T-helper 2 cell (primary cell): ENCODE measurements at regions not wholly inside any gene's neighbourhood (a gene's known extent, or its start where the extent isn't known, plus 50 kb on each side); places are given as distances from the start of the nearest gene placed in this dataset.

ENCODE experiments used
- DNase-seq, 5 experiments: peaks; one replicate each; pipeline versions ENCODE4 v3.0.0 to v3.0.0-alpha.2; 2012 to 2022

DNA sequence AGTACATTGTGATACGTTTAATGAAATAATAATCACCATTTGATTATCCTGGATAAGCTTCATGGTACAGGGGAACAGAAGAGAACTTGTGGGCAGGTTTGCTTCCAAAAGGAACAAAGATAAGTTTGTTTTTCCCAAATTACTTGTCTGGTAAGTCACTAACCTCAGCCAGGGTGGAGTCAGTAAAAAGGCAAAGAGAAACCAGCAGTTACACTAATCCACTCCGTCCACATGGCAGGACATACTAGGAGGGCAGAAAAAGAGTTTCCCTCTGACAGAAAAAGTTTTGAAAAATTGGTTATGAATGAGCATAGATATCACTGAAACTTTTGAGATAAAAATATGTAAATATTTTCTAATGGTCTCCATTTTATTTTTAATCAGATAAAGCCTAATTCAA lies 285.9 kb downstream of the IL15 start:
- no peak for DNase-seq

DNA sequence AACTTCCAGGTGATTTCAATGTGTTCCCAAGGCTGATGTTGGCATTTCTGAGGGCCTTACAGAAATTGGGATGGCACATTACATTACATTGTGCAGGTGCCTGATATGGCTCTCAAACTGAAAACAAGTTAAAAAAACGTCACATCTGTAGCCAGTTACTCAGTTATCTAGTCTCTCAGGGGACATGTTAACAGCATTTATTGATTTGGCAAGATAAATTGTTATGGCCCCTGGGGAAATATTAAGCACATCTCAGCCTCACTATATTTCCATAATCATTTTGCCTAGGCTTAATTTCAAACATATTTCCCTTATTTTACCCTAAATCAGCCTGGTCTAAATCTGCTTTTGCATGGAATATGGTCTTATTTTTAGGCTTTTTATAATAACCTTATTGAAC lies 290.0 kb downstream of the IL15 start:
- no peak for DNase-seq

DNA sequence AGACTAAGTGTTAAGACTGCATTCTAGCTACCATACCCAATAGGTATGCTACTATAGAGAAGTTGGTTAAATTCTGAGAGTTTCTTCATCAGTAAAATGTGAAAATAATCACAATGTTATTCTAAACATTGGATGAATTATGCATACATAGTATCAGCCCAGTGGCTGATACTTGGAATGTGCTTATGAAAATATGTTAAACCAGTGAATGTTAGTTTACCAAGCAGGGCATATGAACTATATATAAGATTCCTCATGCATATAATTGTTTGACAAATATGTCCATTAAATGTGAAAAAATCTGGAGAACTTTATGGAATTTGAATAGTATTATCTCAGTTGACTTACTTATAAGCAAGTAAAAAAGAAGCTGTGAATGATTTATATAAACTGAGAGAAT lies 296.1 kb downstream of the IL15 start:
- DNase-seq: no peak

DNA sequence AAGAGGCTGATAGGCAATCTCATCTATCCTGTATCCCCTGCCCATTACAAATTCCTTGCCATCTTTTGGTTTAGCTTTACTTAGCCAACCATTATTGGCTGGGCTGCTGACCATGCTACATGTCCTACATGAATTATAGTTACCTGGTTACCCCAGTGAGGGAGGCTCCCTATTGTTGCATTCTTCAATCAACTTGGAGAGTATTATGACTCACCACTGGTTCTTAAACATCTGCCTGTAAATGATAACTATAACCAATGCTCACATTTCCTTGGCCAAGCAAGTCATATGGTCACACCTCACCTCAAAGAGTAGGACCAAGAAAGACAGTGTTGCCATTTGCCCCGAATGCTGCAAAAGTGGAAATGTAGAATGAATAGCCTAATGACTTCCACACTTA lies 297.6 kb downstream of the IL15 start:
- no peak for DNase-seq

DNA sequence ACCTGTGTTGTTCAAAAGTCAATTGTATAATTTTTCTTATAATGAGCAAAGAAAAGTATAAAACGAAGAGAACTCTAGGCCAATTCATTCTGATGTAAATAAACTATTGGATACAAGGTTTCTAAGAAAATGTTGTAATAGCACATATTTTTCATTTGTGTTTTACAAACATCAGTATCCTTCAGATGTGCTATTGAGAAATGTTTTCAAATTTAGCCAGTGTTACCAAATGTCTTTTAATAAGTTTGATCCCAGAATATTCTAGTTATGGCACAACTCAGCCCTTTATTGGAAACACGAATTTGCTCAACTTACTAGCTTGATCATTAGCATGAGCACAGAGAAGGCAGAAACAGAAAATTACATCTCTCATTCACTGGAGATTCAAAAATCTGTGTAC lies 319.3 kb downstream of the IL15 start:
- DNase-seq: no peak

DNA sequence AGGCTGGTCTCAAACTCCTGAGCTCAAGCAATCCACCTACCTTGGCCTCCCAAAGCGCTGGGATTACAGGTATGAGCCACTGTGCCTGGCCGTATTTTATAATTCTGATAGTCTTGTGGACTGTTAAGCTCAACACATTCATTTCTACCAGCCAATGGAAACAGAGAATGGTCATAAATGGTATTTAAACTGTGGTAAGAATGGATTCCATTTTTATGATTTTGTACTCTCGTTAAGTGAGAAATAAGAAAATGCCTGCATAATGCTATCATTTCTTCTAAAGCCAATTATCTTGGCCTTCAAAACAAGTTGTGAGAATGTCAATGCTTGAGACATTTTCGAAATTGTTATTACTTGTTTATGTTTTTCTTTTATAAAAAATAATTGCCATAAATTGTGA lies 321.0 kb downstream of the IL15 start:
- DNase-seq: no peak

DNA sequence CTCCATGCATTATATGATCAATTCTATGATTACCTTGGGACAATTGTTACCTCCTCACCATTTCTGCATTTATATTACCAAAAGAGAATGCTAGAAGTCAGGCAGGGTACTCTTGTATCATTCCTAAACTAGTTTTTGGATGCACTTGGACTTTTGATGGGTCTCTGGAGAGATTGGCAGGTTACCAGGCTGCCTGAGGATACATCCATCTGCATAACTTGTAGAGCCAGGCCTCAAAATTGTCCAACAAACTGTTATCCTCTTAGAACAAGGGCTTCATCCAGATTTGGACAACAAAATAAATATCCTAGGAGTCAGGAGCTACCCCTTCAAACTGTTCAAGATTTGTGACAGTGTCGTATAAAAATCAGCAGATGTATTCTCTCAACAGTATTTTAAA lies 326.1 kb downstream of the IL15 start:
- DNase-seq: no peak

DNA sequence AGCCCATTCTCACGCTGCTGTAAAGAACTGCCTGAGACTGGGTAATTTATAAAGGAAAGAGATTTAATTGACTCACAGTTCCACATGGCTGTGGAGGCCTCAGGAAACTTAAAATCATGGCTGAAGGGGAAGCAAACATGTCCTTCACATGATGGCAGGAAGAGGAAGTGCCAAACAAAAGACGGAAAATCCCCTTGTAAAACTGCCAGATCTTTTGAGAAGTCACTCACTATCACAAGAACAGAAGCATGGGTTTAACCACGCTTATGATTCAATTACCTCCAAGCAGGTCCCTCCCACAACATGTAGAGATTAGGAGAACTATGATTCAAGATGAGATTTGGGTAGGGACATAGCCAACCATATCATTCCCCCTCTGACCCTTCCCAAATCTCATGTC lies 335.5 kb downstream of the IL15 start:
- DNase-seq: no peak

DNA sequence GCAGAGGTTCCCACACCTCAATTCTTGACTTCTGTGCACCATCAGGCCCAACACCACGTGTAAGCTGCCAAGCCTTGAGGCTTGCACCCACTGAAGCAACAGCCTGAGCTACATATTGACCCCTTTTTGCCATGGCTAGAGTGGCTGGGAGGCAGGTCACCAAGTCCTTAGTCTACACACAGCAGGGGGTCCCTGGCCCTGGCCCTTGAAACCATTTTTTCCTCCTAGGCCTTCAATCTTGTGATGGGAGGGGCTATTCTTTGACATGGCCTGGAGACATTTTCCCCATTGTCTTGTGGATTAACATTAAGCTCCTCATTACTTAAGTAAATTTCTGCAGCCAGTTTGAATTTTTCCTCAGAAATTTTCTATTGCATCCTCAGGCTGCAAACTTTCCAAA lies 336.6 kb downstream of the IL15 start:
- no peak for DNase-seq
